Fibroblast of lung (primary cell): ENCODE measurements at regions not wholly inside any gene's neighbourhood (a gene's known extent, or its start where the extent isn't known, plus 50 kb on each side); places are given as distances from the start of the nearest gene placed in this dataset.

Source experiments
- DNase-seq, 2 donors: peaks; one replicate each; pipeline versions ENCODE4 v3.0.0 to v3.0.0-alpha.2; 2010; ENCODE audit warnings: low read depth in 2 of 2
- H2AFZ ChIP-seq: 2 replicates; pipeline ENCODE4 v1.5.1; 2012; ENCODE audit warnings: low read length, control low read depth, inconsistent platforms
- H3K27ac ChIP-seq: 2 replicates; pipeline ENCODE4 v1.5.1; 2011; ENCODE audit warnings: low read length, control low read depth; ENCODE audit not compliant: insufficient read depth
- H3K27me3 ChIP-seq: 2 replicates; pipeline ENCODE4 v1.5.1; 2011; ENCODE audit warnings: mild to moderate bottlenecking, low read length; ENCODE audit not compliant: control insufficient read depth, insufficient read depth
- H3K36me3 ChIP-seq: 2 replicates; pipeline ENCODE4 v1.5.1; 2011; ENCODE audit warnings: low read length; ENCODE audit not compliant: control insufficient read depth, insufficient read depth
- H3K4me1 ChIP-seq: 2 replicates; pipeline ENCODE4 v1.5.1; 2011; ENCODE audit warnings: low read length; ENCODE audit not compliant: control insufficient read depth, insufficient read depth; ENCODE audit errors: extremely low read depth
- H3K4me2 ChIP-seq: 2 replicates; pipeline ENCODE4 v1.5.1; 2011; ENCODE audit warnings: low read length, control low read depth; ENCODE audit not compliant: insufficient read depth; ENCODE audit errors: extremely low read depth
- H3K4me3 ChIP-seq, 4 experiments: fragments of 200-600 bp in 1 of 4; sonication (generic) in 1 of 4; replicated peaks in 1 of 4; 2 replicates each; pipeline ENCODE4 v1.5.1; 2011 to 2016; ENCODE audit warnings: low read length in 4 of 4, low read depth in 3 of 4, mild to moderate bottlenecking in 3 of 4, control low read depth in 2 of 4, inconsistent platforms in 1 of 4, mixed read lengths in 1 of 4; ENCODE audit not compliant: insufficient read depth in 1 of 4; ENCODE audit errors: control extremely low read depth in 1 of 4
- H3K79me2 ChIP-seq: 2 replicates; pipeline ENCODE4 v1.5.1; 2012; ENCODE audit warnings: mild to moderate bottlenecking, low read length, inconsistent platforms; ENCODE audit not compliant: control insufficient read depth, insufficient read depth
- H3K9ac ChIP-seq: 2 replicates; pipeline ENCODE4 v1.5.1; 2011; ENCODE audit warnings: mild to moderate bottlenecking, low read length, control low read depth; ENCODE audit not compliant: insufficient read depth
- H3K9me3 ChIP-seq: 2 replicates; pipeline ENCODE4 v1.5.1; 2012; ENCODE audit warnings: low read depth, low read length; ENCODE audit not compliant: control insufficient read depth, insufficient read depth
- H4K20me1 ChIP-seq: 2 replicates; pipeline ENCODE4 v1.5.1; 2011; ENCODE audit warnings: low read length; ENCODE audit not compliant: control insufficient read depth, insufficient read depth; ENCODE audit errors: extremely low read depth
- CTCF ChIP-seq, 2 donors: IDR thresholded peaks in 1 of 2; conservative IDR thresholded peaks in 1 of 2; 1 replicate in 1 of 2; 2 replicates in 1 of 2; pipeline ENCODE4 v1.5.1; 2011 to 2012; ENCODE audit warnings: low read length in 2 of 2, control low read depth in 1 of 2, inconsistent platforms in 1 of 2, low read depth in 1 of 2, mild to moderate bottlenecking in 1 of 2
- EZH2 ChIP-seq: IDR thresholded peaks from 2 replicates; pipeline ENCODE4 v1.5.1; 2012; ENCODE audit warnings: low read length, control low read depth, mild to moderate bottlenecking; ENCODE audit errors: missing control alignments

- Histone ChIP-seq H3K27ac (no peak overlapping the region), H3K4me3 (no peak overlapping the region), H3K9me3 (no peaks in the 10 kb centered on the region), H3K27me3 (no peaks in the 10 kb centered on the region), H3K4me2 (no peak overlapping the region), H4K20me1 (no peaks in the 10 kb centered on the region), H3K36me3 (no peaks in the 10 kb centered on the region), H3K9ac (no peak overlapping the region), H3K4me1 (peaks cover 2% of the 10 kb centered on the region), H3K79me2 (no peaks in the 10 kb centered on the region), H2AFZ (no peak overlapping the region)
- TF ChIP-seq CTCF (conservative IDR thresholded peaks at IDR 0.05 in 1 of 2, IDR thresholded peaks at IDR 0.05 in 1 of 2; ENCODE audit: low read depth in 1 of 2, low read length in 2 of 2): no peak
- no peak for TF ChIP-seq EZH2
- no peak for DNase-seq
Measured at GRCh38 chr12:88820012-88820411, 239.7 kb upstream of the KITLG start.

GRCh38 chr12:88816201-88816600 lies 235.9 kb upstream of the KITLG start:
- H3K27ac ChIP-seq: no peak overlapping the region
- no peaks in the 10 kb centered on the region for H3K27me3 ChIP-seq
- H3K9me3 ChIP-seq: no peaks in the 10 kb centered on the region
- H3K4me1 ChIP-seq: peaks cover 2% of the 10 kb centered on the region
- peak overlapping the region; percentile 48 for H2AFZ ChIP-seq
- no peak overlapping the region for H3K9ac ChIP-seq
- no peaks in the 10 kb centered on the region for H4K20me1 ChIP-seq
- DNase-seq: peak; percentile 1 to 33
- no peak overlapping the region for H3K4me2 ChIP-seq
- H3K79me2 ChIP-seq: no peaks in the 10 kb centered on the region
- TF ChIP-seq EZH2 (no peak), CTCF (conservative IDR thresholded peaks at IDR 0.05 in 1 of 2, IDR thresholded peaks at IDR 0.05 in 1 of 2; ENCODE audit: low read depth in 1 of 2, low read length in 2 of 2) (no peak)
- no peak overlapping the region for H3K4me3 ChIP-seq
- H3K36me3 ChIP-seq: no peaks in the 10 kb centered on the region

- no peak for TF ChIP-seq EZH2
- TF ChIP-seq CTCF (conservative IDR thresholded peaks at IDR 0.05 in 1 of 2, IDR thresholded peaks at IDR 0.05 in 1 of 2; ENCODE audit: low read depth in 1 of 2, low read length in 2 of 2): no peak
- H3K9me3 ChIP-seq: no peaks in the 10 kb centered on the region
- H2AFZ ChIP-seq: no peak overlapping the region
- no peaks in the 10 kb centered on the region for H3K27me3 ChIP-seq
- DNase-seq: no peak
- H3K4me2 ChIP-seq: no peak overlapping the region
- H3K36me3 ChIP-seq: no peaks in the 10 kb centered on the region
- no peak overlapping the region for H3K27ac ChIP-seq
- H3K79me2 ChIP-seq: no peaks in the 10 kb centered on the region
- H3K4me3 ChIP-seq: no peak overlapping the region
- peaks cover 2% of the 10 kb centered on the region for H3K4me1 ChIP-seq
- no peak overlapping the region for H3K9ac ChIP-seq
- no peaks in the 10 kb centered on the region for H4K20me1 ChIP-seq
Measured at GRCh38 chr12:88814779-88815178, 234.5 kb upstream of the KITLG start.
